HEK293 (cell line): ENCODE measurements at regions not wholly inside any gene's neighbourhood (a gene's known extent, or its start where the extent isn't known, plus 50 kb on each side); places are given as distances from the start of the nearest gene placed in this dataset.

ENCODE experiments used
- CTCF ChIA-PET: fragments of 350-600 bp; formaldehyde crosslinking; extraction: SDS; loops from one replicate; lab custom pipeline; 2021; ENCODE audit warnings: antibody characterized with exemption; lab: Yijun Ruan, JAX
- POLR2A ChIA-PET: fragments of 300-600 bp; formaldehyde crosslinking; extraction: SDS; loops from one replicate; lab custom pipeline; 2020; ENCODE audit warnings: antibody characterized with exemption, inconsistent platforms; lab: Yijun Ruan, JAX
- H3K27ac ChIP-seq: fragments of 200-500 bp; sonication (Bioruptor generic); 2 replicates; pipeline ENCODE4 v1.5.1; 2014; ENCODE audit warnings: low read depth, low read length, control low read depth, inconsistent platforms; ENCODE audit errors: extremely low read depth
- H3K36me3 ChIP-seq, 2 experiments: fragments of 200-500 bp in 1 of 2; sonication (Bioruptor generic) in 1 of 2; 1 replicate in 1 of 2; 2 replicates in 1 of 2; pipeline ENCODE4 v1.5.1; 2014 to 2017; ENCODE audit warnings: inconsistent platforms in 2 of 2, low read length in 2 of 2; ENCODE audit not compliant: control insufficient read depth in 2 of 2, insufficient read depth in 1 of 2
- H3K4me1 ChIP-seq: fragments of 200-500 bp; sonication (Bioruptor generic); 2 replicates; pipeline ENCODE4 v1.5.1; 2014; ENCODE audit warnings: mild to moderate bottlenecking, low read length, inconsistent platforms; ENCODE audit not compliant: control insufficient read depth, insufficient read depth
- H3K4me3 ChIP-seq: 2 replicates; pipeline ENCODE4 v1.5.1; 2011; ENCODE audit warnings: low read depth, mild to moderate bottlenecking, control low read depth, low read length, moderate library complexity
- H3K9me3 ChIP-seq: fragments of 200-500 bp; sonication (Bioruptor generic); 2 replicates; pipeline ENCODE4 v1.5.1; 2014; ENCODE audit warnings: low read depth, low read length, inconsistent platforms; ENCODE audit not compliant: control insufficient read depth, insufficient read depth
- KLF16 ChIP-seq: fragments of 450-650 bp; formaldehyde crosslinking; IDR thresholded peaks from 2 replicates; pipeline ENCODE4 v1.5.1; 2017; ENCODE audit warnings: missing biosample characterization, missing genetic modification characterization
- KLF7 ChIP-seq: fragments of 450-650 bp; formaldehyde crosslinking; IDR thresholded peaks from 2 replicates; pipeline ENCODE4 v1.5.1; 2016; ENCODE audit warnings: missing biosample characterization, missing genetic modification characterization, borderline replicate concordance
- KLF8 ChIP-seq: fragments of 450-650 bp; formaldehyde crosslinking; IDR thresholded peaks from 2 replicates; pipeline ENCODE4 v1.5.1; 2016; ENCODE audit warnings: missing biosample characterization, missing genetic modification characterization
- MYNN ChIP-seq: fragments of 450-650 bp; formaldehyde crosslinking; IDR thresholded peaks from 2 replicates; pipeline ENCODE4 v1.5.1; 2016; ENCODE audit warnings: missing biosample characterization, missing genetic modification characterization, borderline replicate concordance
- REPIN1 ChIP-seq: fragments of 450-650 bp; formaldehyde crosslinking; IDR thresholded peaks from 2 replicates; pipeline ENCODE4 v1.5.1; 2017; ENCODE audit warnings: missing biosample characterization, missing genetic modification characterization, low read depth
- YY1 ChIP-seq: fragments of 450-650 bp; formaldehyde crosslinking; IDR thresholded peaks from 2 replicates; pipeline ENCODE4 v1.5.1; 2018; ENCODE audit warnings: missing biosample characterization, missing genetic modification characterization
- ZBTB20 ChIP-seq: fragments of 450-650 bp; formaldehyde crosslinking; IDR thresholded peaks from 2 replicates; pipeline ENCODE4 v1.5.1; 2016; ENCODE audit warnings: missing biosample characterization, missing genetic modification characterization
- ZFP3 ChIP-seq: fragments of 450-650 bp; formaldehyde crosslinking; IDR thresholded peaks from 2 replicates; pipeline ENCODE4 v1.5.1; 2016; ENCODE audit warnings: low read depth, missing biosample characterization, missing genetic modification characterization
- ZNF174 ChIP-seq: fragments of 450-650 bp; formaldehyde crosslinking; IDR thresholded peaks from 2 replicates; pipeline ENCODE4 v1.5.0; 2017; ENCODE audit warnings: missing biosample characterization, mild to moderate bottlenecking, missing genetic modification characterization
- ZNF175 ChIP-seq: fragments of 450-650 bp; formaldehyde crosslinking; IDR thresholded peaks from 2 replicates; pipeline ENCODE4 v1.5.1; 2016; ENCODE audit warnings: missing biosample characterization, missing genetic modification characterization
- ZNF248 ChIP-seq: fragments of 450-650 bp; formaldehyde crosslinking; IDR thresholded peaks from 2 replicates; pipeline ENCODE4 v1.5.1; 2017; ENCODE audit warnings: missing biosample characterization, missing genetic modification characterization
- ZNF292 ChIP-seq: fragments of 450-650 bp; formaldehyde crosslinking; IDR thresholded peaks from 2 replicates; pipeline ENCODE4 v1.5.1; 2016; ENCODE audit warnings: low read depth, missing biosample characterization, missing genetic modification characterization, borderline replicate concordance
- ZNF341 ChIP-seq: fragments of 450-650 bp; formaldehyde crosslinking; IDR thresholded peaks from 2 replicates; pipeline ENCODE4; 2016; ENCODE audit warnings: low read depth, missing biosample characterization, missing genetic modification characterization
- ZNF391 ChIP-seq: fragments of 450-650 bp; formaldehyde crosslinking; IDR thresholded peaks from 2 replicates; pipeline ENCODE4 v1.5.1; 2016; ENCODE audit warnings: low read depth, missing biosample characterization, missing genetic modification characterization, borderline replicate concordance
- ZNF416 ChIP-seq: fragments of 450-650 bp; formaldehyde crosslinking; IDR thresholded peaks from 2 replicates; pipeline ENCODE4 v1.5.1; 2016; ENCODE audit warnings: missing biosample characterization, missing genetic modification characterization
- ZNF423 ChIP-seq: fragments of 450-650 bp; formaldehyde crosslinking; IDR thresholded peaks from 2 replicates; pipeline ENCODE4 v1.5.1; 2016; ENCODE audit warnings: missing biosample characterization, missing genetic modification characterization
- ZNF473 ChIP-seq: fragments of 450-650 bp; formaldehyde crosslinking; IDR thresholded peaks from 2 replicates; pipeline ENCODE4 v1.5.1; 2017; ENCODE audit warnings: missing biosample characterization, missing genetic modification characterization
- ZNF521 ChIP-seq: fragments of 450-650 bp; formaldehyde crosslinking; IDR thresholded peaks from 2 replicates; pipeline ENCODE4 v1.5.1; 2017; ENCODE audit warnings: missing biosample characterization, mild to moderate bottlenecking, missing genetic modification characterization
- ZNF600 ChIP-seq: fragments of 450-650 bp; formaldehyde crosslinking; IDR thresholded peaks from 2 replicates; pipeline ENCODE4 v1.5.1; 2016; ENCODE audit warnings: missing biosample characterization, missing genetic modification characterization
- ZNF776 ChIP-seq: fragments of 450-650 bp; formaldehyde crosslinking; IDR thresholded peaks from 2 replicates; pipeline ENCODE4 v1.5.0; 2017; ENCODE audit warnings: missing biosample characterization, missing genetic modification characterization, borderline replicate concordance
- ZNF777 ChIP-seq: fragments of 450-650 bp; formaldehyde crosslinking; IDR thresholded peaks from 2 replicates; pipeline ENCODE4 v1.5.1; 2017; ENCODE audit warnings: missing biosample characterization, missing genetic modification characterization, borderline replicate concordance
- ZNF791 ChIP-seq: fragments of 450-650 bp; formaldehyde crosslinking; IDR thresholded peaks from 2 replicates; pipeline ENCODE4 v1.5.1; 2016; ENCODE audit warnings: missing biosample characterization, missing genetic modification characterization
- ZNF830 ChIP-seq: fragments of 450-650 bp; IDR thresholded peaks from 2 replicates; pipeline ENCODE4 v1.5.0; 2018; ENCODE audit warnings: missing biosample characterization, missing genetic modification characterization, low read depth, mild to moderate bottlenecking, moderate library complexity
- ZSCAN16 ChIP-seq: fragments of 450-650 bp; formaldehyde crosslinking; IDR thresholded peaks from 2 replicates; pipeline ENCODE4 v1.5.1; 2016; ENCODE audit warnings: missing biosample characterization, missing genetic modification characterization
- TF ChIP-seq, protein P1 (sequence below): fragments of 450-650 bp; formaldehyde crosslinking; conservative IDR thresholded peaks from 2 replicates; pipeline ENCODE4 v1.5.1; 2016; ENCODE audit warnings: low read depth, missing biosample characterization, missing genetic modification characterization
- TF ChIP-seq, protein P2 (sequence below): fragments of 450-650 bp; formaldehyde crosslinking; IDR thresholded peaks from 2 replicates; pipeline ENCODE4 v1.5.1; 2017; ENCODE audit warnings: missing biosample characterization, missing genetic modification characterization
- TF ChIP-seq, protein P3 (sequence below): fragments of 450-650 bp; IDR thresholded peaks from 2 replicates; pipeline ENCODE4 v1.5.1; 2018; ENCODE audit warnings: missing biosample characterization, missing genetic modification characterization
- TF ChIP-seq, protein P4 (sequence below): fragments of 450-650 bp; formaldehyde crosslinking; IDR thresholded peaks from 2 replicates; pipeline ENCODE4 v1.5.1; 2016; ENCODE audit warnings: missing biosample characterization, missing genetic modification characterization

DNA sequence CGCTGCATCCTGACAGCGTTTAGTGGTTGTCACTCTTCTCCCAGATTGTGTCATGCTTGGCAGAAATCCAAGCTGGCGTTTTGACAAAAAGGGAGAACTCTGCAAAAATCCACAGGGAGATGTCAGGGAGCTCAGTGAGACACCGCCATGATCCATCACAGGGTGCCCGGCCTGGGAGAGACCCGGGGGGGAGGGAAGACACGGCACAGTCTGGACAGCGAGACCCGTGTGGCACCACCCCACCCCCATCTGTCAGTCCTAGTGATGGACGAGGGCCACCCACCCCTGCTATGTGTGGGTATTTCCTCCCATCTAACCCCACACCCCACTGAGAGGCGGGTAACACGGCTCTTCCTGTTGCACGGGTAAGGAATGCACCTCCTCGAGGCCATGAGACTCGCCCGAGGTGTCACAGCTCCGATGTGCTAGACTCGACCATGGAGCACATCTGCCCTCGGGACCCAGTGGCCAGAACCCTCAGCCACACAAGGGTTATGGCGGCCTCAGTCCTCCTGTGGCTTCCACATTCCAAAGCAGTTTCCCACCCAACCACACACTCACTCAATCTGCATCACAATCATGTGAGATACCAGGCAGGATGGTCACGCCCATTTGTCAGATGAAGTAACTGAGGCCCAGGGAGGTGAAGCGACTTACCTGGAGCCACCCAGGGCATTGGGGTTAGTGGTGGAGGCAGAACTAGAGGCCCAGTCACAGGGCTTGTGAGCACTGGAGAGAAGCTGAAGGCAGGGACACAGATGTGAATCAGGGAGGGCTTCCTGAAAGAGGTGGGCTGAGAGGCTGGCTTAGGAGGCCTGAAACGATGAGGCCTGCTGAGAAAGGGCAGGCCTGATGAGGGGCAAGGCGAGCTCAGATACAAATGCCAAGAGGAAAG, 688.5 kb downstream of the MATN1 start:
- Histone ChIP-seq H3K27ac (no peak overlapping the region), H3K4me3 (no peak overlapping the region; the same call in 1 of the 2 replicates), H3K9me3 (no peaks in the 10 kb centered on the region), H3K4me1 (0 out of 2 replicates have a peak, but pooled peaks cover 2% of the 10 kb centered on the region), H3K36me3 (no peaks in the 10 kb centered on the region)
- CTCF ChIA-PET = interaction anchor here (0.6 to 2.7 kb wide), 3 partner anchors 52 to 242 kb away, joined by 3 to 19 read pairs (median 3); no protein-coding TSS in a partner anchor
- POLR2A ChIA-PET = no interaction called here
- no peak for TF ChIP-seq KLF7 (tag by site-specific recombination)
- peak; percentile 81 for TF ChIP-seq ZNF600
- no peak for TF ChIP-seq KLF8 (tag by site-specific recombination)
- no peak for TF ChIP-seq MYNN (tag by site-specific recombination)
- TF ChIP-seq ZBTB20 (tag by site-specific recombination) = no peak; the same call in none of the 2 replicates
- no peak for TF ChIP-seq ZNF416 (tag by site-specific recombination)
- TF ChIP-seq, protein P1, sequence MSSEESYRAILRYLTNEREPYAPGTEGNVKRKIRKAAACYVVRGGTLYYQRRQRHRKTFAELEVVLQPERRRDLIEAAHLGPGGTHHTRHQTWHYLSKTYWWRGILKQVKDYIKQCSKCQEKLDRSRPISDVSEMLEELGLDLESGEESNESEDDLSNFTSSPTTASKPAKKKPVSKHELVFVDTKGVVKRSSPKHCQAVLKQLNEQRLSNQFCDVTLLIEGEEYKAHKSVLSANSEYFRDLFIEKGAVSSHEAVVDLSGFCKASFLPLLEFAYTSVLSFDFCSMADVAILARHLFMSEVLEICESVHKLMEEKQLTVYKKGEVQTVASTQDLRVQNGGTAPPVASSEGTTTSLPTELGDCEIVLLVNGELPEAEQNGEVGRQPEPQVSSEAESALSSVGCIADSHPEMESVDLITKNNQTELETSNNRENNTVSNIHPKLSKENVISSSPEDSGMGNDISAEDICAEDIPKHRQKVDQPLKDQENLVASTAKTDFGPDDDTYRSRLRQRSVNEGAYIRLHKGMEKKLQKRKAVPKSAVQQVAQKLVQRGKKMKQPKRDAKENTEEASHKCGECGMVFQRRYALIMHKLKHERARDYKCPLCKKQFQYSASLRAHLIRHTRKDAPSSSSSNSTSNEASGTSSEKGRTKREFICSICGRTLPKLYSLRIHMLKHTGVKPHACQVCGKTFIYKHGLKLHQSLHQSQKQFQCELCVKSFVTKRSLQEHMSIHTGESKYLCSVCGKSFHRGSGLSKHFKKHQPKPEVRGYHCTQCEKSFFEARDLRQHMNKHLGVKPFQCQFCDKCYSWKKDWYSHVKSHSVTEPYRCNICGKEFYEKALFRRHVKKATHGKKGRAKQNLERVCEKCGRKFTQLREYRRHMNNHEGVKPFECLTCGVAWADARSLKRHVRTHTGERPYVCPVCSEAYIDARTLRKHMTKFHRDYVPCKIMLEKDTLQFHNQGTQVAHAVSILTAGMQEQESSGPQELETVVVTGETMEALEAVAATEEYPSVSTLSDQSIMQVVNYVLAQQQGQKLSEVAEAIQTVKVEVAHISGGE = no peak
- no peak for TF ChIP-seq ZFP3 (tag by site-specific recombination)
- no peak for TF ChIP-seq ZNF292 (tag by site-specific recombination)
- no peak for TF ChIP-seq ZSCAN16
- TF ChIP-seq REPIN1 = no peak
- no peak for TF ChIP-seq ZNF776 (tag by site-specific recombination)
- no peak for TF ChIP-seq ZNF830 (tag by site-specific recombination)
- TF ChIP-seq ZNF391 (tag by site-specific recombination) = no peak
- 0 out of 2 replicates have a peak, but pooled peaks have one; percentile 22 for TF ChIP-seq ZNF341
- TF ChIP-seq YY1 (tag by site-specific recombination) = no peak
- TF ChIP-seq, protein P2, sequence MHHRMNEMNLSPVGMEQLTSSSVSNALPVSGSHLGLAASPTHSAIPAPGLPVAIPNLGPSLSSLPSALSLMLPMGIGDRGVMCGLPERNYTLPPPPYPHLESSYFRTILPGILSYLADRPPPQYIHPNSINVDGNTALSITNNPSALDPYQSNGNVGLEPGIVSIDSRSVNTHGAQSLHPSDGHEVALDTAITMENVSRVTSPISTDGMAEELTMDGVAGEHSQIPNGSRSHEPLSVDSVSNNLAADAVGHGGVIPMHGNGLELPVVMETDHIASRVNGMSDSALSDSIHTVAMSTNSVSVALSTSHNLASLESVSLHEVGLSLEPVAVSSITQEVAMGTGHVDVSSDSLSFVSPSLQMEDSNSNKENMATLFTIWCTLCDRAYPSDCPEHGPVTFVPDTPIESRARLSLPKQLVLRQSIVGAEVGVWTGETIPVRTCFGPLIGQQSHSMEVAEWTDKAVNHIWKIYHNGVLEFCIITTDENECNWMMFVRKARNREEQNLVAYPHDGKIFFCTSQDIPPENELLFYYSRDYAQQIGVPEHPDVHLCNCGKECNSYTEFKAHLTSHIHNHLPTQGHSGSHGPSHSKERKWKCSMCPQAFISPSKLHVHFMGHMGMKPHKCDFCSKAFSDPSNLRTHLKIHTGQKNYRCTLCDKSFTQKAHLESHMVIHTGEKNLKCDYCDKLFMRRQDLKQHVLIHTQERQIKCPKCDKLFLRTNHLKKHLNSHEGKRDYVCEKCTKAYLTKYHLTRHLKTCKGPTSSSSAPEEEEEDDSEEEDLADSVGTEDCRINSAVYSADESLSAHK = no peak
- TF ChIP-seq ZNF521 (tag by site-specific recombination) = no peak
- no peak for TF ChIP-seq ZNF777 (tag by site-specific recombination)
- no peak for TF ChIP-seq ZNF174 (tag by site-specific recombination)
- TF ChIP-seq ZNF175 (tag by site-specific recombination) = no peak
- no peak for TF ChIP-seq ZNF248 (tag by site-specific recombination)
- TF ChIP-seq ZNF423 (tag by site-specific recombination) = no peak
- TF ChIP-seq, protein P3, sequence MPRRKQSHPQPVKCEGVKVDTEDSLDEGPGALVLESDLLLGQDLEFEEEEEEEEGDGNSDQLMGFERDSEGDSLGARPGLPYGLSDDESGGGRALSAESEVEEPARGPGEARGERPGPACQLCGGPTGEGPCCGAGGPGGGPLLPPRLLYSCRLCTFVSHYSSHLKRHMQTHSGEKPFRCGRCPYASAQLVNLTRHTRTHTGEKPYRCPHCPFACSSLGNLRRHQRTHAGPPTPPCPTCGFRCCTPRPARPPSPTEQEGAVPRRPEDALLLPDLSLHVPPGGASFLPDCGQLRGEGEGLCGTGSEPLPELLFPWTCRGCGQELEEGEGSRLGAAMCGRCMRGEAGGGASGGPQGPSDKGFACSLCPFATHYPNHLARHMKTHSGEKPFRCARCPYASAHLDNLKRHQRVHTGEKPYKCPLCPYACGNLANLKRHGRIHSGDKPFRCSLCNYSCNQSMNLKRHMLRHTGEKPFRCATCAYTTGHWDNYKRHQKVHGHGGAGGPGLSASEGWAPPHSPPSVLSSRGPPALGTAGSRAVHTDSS (tag by site-specific recombination) = no peak
- TF ChIP-seq, protein P4, sequence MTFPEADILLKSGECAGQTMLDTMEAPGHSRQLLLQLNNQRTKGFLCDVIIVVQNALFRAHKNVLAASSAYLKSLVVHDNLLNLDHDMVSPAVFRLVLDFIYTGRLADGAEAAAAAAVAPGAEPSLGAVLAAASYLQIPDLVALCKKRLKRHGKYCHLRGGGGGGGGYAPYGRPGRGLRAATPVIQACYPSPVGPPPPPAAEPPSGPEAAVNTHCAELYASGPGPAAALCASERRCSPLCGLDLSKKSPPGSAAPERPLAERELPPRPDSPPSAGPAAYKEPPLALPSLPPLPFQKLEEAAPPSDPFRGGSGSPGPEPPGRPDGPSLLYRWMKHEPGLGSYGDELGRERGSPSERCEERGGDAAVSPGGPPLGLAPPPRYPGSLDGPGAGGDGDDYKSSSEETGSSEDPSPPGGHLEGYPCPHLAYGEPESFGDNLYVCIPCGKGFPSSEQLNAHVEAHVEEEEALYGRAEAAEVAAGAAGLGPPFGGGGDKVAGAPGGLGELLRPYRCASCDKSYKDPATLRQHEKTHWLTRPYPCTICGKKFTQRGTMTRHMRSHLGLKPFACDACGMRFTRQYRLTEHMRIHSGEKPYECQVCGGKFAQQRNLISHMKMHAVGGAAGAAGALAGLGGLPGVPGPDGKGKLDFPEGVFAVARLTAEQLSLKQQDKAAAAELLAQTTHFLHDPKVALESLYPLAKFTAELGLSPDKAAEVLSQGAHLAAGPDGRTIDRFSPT (tag by site-specific recombination) = 0 out of 2 replicates have a peak, but pooled peaks have one; percentile 25
- TF ChIP-seq ZNF791 (tag by site-specific recombination) = no peak
- no peak for TF ChIP-seq ZNF473
- TF ChIP-seq KLF16 (tag by site-specific recombination) = no peak
